ENCODE measurements at regions not wholly inside any gene's neighbourhood (a gene's known extent, or its start where the extent isn't known, plus 50 kb on each side); places are given as distances from the start of the nearest gene placed in this dataset.
"Not testable (repeated sequence)": the region's sequence is repeated elsewhere in the genome, so short reads cannot be mapped to it uniquely, and the experiment has no call there.

GRCh38 chr20:40017765-40018164 is 671.3 kb downstream of the MAFB start:
- Histone ChIP-seq H4K20me1 (ENCODE audit: insufficient read depth) (no peaks in the 10 kb centered on the region), H3K79me2 (ENCODE audit: low read depth) (no peaks in the 10 kb centered on the region), H3K4me2 (no peak overlapping the region), H3K27ac (no peak overlapping the region), H3F3A (ENCODE audit: insufficient read depth, low read depth) (no peaks in the 10 kb centered on the region), H3K9me3 (ENCODE audit: insufficient read depth, low read depth) (no peaks in the 10 kb centered on the region), H3K36me3 (ENCODE audit: low read depth) (no peaks in the 10 kb centered on the region), H2AFZ (no peak overlapping the region), H3K4me1 (replicated peaks; ENCODE audit: insufficient read depth) (no peaks in the 10 kb centered on the region), H3K27me3 (ENCODE audit: insufficient read depth, low read depth) (peaks cover 20% of the 10 kb centered on the region; the same call in 1 of the 2 replicates), H3K4me3 (no peak overlapping the region), H3K9me2 (ENCODE audit: insufficient read depth) (no peaks in the 10 kb centered on the region; the same call in 1 of the 2 replicates)
- POLR2A ChIA-PET (ENCODE audit: unreplicated experiment), result no interaction called here
- no peak for DNase-seq
- CTCF ChIA-PET, result no interaction called here
- no TSS peak for BruUV-seq (replicated peaks)
- intact Hi-C loops (cut with micrococcal nuclease; ENCODE audit: unreplicated experiment), result no loop called here
- TF ChIP-seq EZH2 (IDR thresholded peaks at IDR 0.05; ENCODE audit: low read depth), result no peak
- no peak for TF ChIP-seq CTCF (conservative IDR thresholded peaks at IDR 0.05)

GRCh38 chr20:40016890-40017289 is 672.1 kb downstream of the MAFB start:
- Histone ChIP-seq H4K20me1 (ENCODE audit: insufficient read depth) (no peaks in the 10 kb centered on the region), H3K79me2 (ENCODE audit: low read depth) (no peaks in the 10 kb centered on the region), H3K9me2 (ENCODE audit: insufficient read depth) (no peaks in the 10 kb centered on the region; the same call in 1 of the 2 replicates), H3F3A (ENCODE audit: insufficient read depth, low read depth) (no peaks in the 10 kb centered on the region), H3K27me3 (ENCODE audit: insufficient read depth, low read depth) (peaks cover 20% of the 10 kb centered on the region; the same call in 1 of the 2 replicates), H3K9me3 (ENCODE audit: insufficient read depth, low read depth) (no peaks in the 10 kb centered on the region), H3K4me2 (no peak overlapping the region), H2AFZ (no peak overlapping the region), H3K4me1 (replicated peaks; ENCODE audit: insufficient read depth) (no peaks in the 10 kb centered on the region), H3K36me3 (ENCODE audit: low read depth) (no peaks in the 10 kb centered on the region), H3K27ac (no peak overlapping the region), H3K4me3 (no peak overlapping the region)
- CTCF ChIA-PET, result no interaction called here
- no peak for DNase-seq
- POLR2A ChIA-PET (ENCODE audit: unreplicated experiment), result no interaction called here
- BruUV-seq (replicated peaks), result no TSS peak
- intact Hi-C loops (cut with micrococcal nuclease; ENCODE audit: unreplicated experiment), result no loop called here
- TF ChIP-seq EZH2 (IDR thresholded peaks at IDR 0.05; ENCODE audit: low read depth) (no peak), CTCF (conservative IDR thresholded peaks at IDR 0.05) (no peak)

DNA sequence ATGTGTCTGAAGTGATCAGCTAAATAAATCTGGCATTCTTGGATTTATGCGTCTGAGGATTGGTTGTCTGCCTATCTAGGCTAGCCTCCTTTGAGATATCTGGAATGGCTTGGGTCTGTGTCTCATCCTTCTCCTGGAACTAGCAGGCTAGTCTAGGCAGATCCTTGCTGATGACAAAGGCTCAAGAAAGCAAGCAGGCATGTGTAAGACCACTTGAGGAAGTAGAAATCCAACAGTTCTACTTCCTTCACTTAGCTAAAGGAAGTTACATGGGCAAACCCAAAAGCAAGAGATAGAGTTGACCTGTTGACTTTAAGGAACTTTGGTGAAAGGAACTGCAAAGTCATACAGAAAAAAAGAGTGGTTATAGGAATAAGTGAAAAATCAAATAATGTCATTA is 672.6 kb downstream of the MAFB start:
- no peaks in the 10 kb centered on the region for H3K36me3 ChIP-seq (ENCODE audit: low read depth)
- H3K4me1 ChIP-seq (replicated peaks; ENCODE audit: insufficient read depth), result no peaks in the 10 kb centered on the region
- H4K20me1 ChIP-seq (ENCODE audit: insufficient read depth), result no peaks in the 10 kb centered on the region
- H3K9me3 ChIP-seq (ENCODE audit: insufficient read depth, low read depth), result no peaks in the 10 kb centered on the region
- DNase-seq, result no peak
- TF ChIP-seq CTCF (conservative IDR thresholded peaks at IDR 0.05), result no peak
- no peak for TF ChIP-seq EZH2 (IDR thresholded peaks at IDR 0.05; ENCODE audit: low read depth)
- no peak overlapping the region for H2AFZ ChIP-seq
- BruUV-seq (replicated peaks), result no TSS peak
- H3K9me2 ChIP-seq (ENCODE audit: insufficient read depth), result no peaks in the 10 kb centered on the region; the same call in 1 of the 2 replicates
- no peak overlapping the region for H3K27ac ChIP-seq
- H3K4me3 ChIP-seq, result no peak overlapping the region
- H3F3A ChIP-seq (ENCODE audit: insufficient read depth, low read depth), result no peaks in the 10 kb centered on the region
- CTCF ChIA-PET, result no interaction called here
- POLR2A ChIA-PET (ENCODE audit: unreplicated experiment), result no interaction called here
- intact Hi-C loops (cut with micrococcal nuclease; ENCODE audit: unreplicated experiment), result no loop called here
- peaks cover 25% of the 10 kb centered on the region; the same call in 1 of the 2 replicates for H3K27me3 ChIP-seq (ENCODE audit: insufficient read depth, low read depth)
- H3K4me2 ChIP-seq, result no peak overlapping the region
- no peaks in the 10 kb centered on the region for H3K79me2 ChIP-seq (ENCODE audit: low read depth)

- CTCF ChIA-PET; DNase-seq; intact Hi-C loops (cut with micrococcal nuclease; ENCODE audit: unreplicated experiment); H3F3A ChIP-seq (ENCODE audit: insufficient read depth, low read depth); H3K4me3 ChIP-seq; H3K9me3 ChIP-seq (ENCODE audit: insufficient read depth, low read depth); BruUV-seq (replicated peaks); H3K36me3 ChIP-seq (ENCODE audit: low read depth); H3K9me2 ChIP-seq (ENCODE audit: insufficient read depth); H4K20me1 ChIP-seq (ENCODE audit: insufficient read depth); H3K4me2 ChIP-seq; H3K27ac ChIP-seq; H3K4me1 ChIP-seq (replicated peaks; ENCODE audit: insufficient read depth); H3K79me2 ChIP-seq (ENCODE audit: low read depth); POLR2A ChIA-PET (ENCODE audit: unreplicated experiment); H2AFZ ChIP-seq: not testable (repeated sequence)
- H3K27me3 ChIP-seq (ENCODE audit: insufficient read depth, low read depth), result peaks cover 32% of the 10 kb centered on the region
Observed at GRCh38 chr20:40012026-40012425, 677.0 kb downstream of the MAFB start.
